Ovary (tissue), 7 donors: ENCODE measurements at regions not wholly inside any gene's neighbourhood (a gene's known extent, or its start where the extent isn't known, plus 50 kb on each side); places are given as distances from the start of the nearest gene placed in this dataset.

Experiments
- DNase-seq, 5 donors: peaks; one replicate each; pipeline ENCODE4 v3.0.0-alpha.2; 2019 to 2020
- H3K27ac ChIP-seq, 2 donors: fragments of 200-600 bp; one replicate each; pipeline versions ENCODE4 v1.5.1 to v1.8.0; 2019 to 2022
- H3K27me3 ChIP-seq: fragments of 200-600 bp; one replicate; pipeline ENCODE4 v1.8.0; 2022
- H3K36me3 ChIP-seq: fragments of 200-600 bp; sonication (generic); one replicate; pipeline ENCODE4 v1.5.1; 2019
- H3K4me1 ChIP-seq: one replicate; pipeline ENCODE4 v1.8.1; 2013; ENCODE audit warnings: mild to moderate bottlenecking, moderate library complexity; ENCODE audit not compliant: insufficient read depth
- H3K4me3 ChIP-seq: fragments of 200-600 bp; sonication (generic); one replicate; pipeline ENCODE4 v1.5.1; 2017
- H3K9me3 ChIP-seq, 2 donors: fragments of 200-600 bp in 1 of 2; sonication (generic) in 1 of 2; one replicate each; pipeline versions ENCODE4 v1.5.1 to v1.8.1; 2013 to 2019; ENCODE audit warnings: mild to moderate bottlenecking in 1 of 2, moderate library complexity in 1 of 2
- EP300 ChIP-seq: sonication (generic); formaldehyde crosslinking; IDR thresholded peaks from one replicate; pipeline ENCODE4 v1.6.1; 2017; ENCODE audit warnings: antibody characterized with exemption
- POLR2A ChIP-seq: fragments of 450-650 bp; IDR thresholded peaks from one replicate; pipeline ENCODE4 v1.6.1; 2017; ENCODE audit warnings: antibody characterized with exemption, mild to moderate bottlenecking, moderate library complexity
- WGBS, 3 donors: extraction: QIAGEN DNeasy Blood & Tissue Kit in 1 of 3; methylation state at CpG; one replicate each; pipeline versions ENCODE4 v1.1.5 to v1.1.7; 2013 to 2017; 5-methylcytosine and 5-hydroxymethylcytosine counted together
- intact Hi-C, 4 donors: fragments of 100-400 bp; cut with DNase I; formaldehyde crosslinking; loops; one replicate each; pipeline versions ENCODE4 v1.11.0 to v1.15.1; 2022 to 2023
- TF ChIP-seq, protein P1 (sequence below), 3 donors: fragments of 450-650 bp in 2 of 3; fragments of 200-600 bp in 1 of 3; IDR thresholded peaks; one replicate each; pipeline versions ENCODE4 v1.5.1 to v1.8.0; 2016 to 2022; ENCODE audit warnings: antibody characterized with exemption in 3 of 3, mild to moderate bottlenecking in 1 of 3
- donor health status: DM: no; HTN: no; CAD: no; lungs with moderate emphysema.
- donor health status: DM: no; HTN: no; CAD: no.
- donor health status: Bipolar disorder and iron deficiency.
- donor health status: DM: no; HTN: no; CAD: no.
- donor health status: DM: yes; HTN: yes; CAD: no.

DNA sequence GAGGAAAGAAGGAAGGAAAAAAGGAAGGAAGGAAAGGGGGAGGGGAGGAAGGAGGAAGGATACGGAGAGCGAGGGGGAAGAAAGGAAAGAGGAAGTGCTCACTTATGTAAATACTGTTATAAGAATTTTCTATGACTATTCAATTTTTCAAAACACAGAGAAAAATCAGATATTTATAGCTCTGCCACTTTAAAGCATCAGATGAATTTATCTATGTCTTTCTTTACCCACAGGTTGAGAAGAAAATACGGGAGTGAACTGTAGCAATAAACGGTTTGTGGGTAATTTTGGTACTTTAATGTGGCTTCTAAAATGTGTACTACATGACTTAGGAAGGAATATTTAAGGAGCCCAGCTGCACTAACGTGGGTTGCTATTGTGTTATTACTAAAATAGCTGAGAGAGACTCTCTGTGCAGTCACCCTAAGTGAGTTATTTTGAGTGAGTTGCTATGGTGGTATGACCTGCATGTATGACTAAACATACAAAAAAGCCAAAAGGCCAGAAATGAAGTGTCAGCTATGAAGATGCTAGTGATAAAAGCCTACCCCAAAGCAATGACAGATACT, 225.5 kb downstream of the SOD2 start:
- Histone ChIP-seq H3K36me3 (no peaks in the 10 kb centered on the region), H3K4me3 (no peak overlapping the region)
- intact Hi-C loops = no loop called here

DNA sequence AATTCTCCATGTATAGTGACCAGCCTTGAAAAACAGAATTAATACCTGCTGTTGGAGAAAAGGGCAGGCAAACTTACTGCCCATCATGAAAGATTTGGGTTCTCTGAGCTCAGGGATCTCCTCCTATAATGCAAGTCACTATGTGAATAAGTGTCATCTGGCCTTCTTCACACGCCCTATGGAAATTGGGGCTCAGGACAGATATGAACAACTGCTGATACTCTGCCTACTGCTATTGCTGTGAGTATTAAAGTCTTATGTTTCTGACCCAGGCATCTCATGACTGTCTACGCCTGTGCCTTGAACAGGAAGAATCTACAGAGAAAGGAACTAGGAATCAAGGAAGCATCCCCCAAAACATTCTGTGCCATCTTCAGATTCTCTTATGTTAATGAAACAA, 226.1 kb downstream of the SOD2 start:
- Histone ChIP-seq H3K4me1 (no peaks in the 10 kb centered on the region), H3K9me3 (no peaks in the 10 kb centered on the region), H3K36me3 (no peaks in the 10 kb centered on the region), H3K4me3 (no peak overlapping the region), H3K27me3 (no peaks in the 10 kb centered on the region), H3K27ac (no peak overlapping the region)
- intact Hi-C loops = no loop called here
- no peak for DNase-seq
- 54 to 97% (median 72%) methylated on average over 2 of the region's 2 CpGs for WGBS, 3 donors
- TF ChIP-seq, protein P1, sequence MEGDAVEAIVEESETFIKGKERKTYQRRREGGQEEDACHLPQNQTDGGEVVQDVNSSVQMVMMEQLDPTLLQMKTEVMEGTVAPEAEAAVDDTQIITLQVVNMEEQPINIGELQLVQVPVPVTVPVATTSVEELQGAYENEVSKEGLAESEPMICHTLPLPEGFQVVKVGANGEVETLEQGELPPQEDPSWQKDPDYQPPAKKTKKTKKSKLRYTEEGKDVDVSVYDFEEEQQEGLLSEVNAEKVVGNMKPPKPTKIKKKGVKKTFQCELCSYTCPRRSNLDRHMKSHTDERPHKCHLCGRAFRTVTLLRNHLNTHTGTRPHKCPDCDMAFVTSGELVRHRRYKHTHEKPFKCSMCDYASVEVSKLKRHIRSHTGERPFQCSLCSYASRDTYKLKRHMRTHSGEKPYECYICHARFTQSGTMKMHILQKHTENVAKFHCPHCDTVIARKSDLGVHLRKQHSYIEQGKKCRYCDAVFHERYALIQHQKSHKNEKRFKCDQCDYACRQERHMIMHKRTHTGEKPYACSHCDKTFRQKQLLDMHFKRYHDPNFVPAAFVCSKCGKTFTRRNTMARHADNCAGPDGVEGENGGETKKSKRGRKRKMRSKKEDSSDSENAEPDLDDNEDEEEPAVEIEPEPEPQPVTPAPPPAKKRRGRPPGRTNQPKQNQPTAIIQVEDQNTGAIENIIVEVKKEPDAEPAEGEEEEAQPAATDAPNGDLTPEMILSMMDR (IDR thresholded peaks at IDR 0.05) = no peak
- TF ChIP-seq POLR2A (no peak), EP300 (no peak)

More for the DNA sequence above, 225.5 kb downstream of the SOD2 start:
- no peak for DNase-seq
- 50 to 59% (median 58%) methylated on average over 5 of the region's 5 CpGs for WGBS, 3 donors
- H3K27me3 ChIP-seq = no peaks in the 10 kb centered on the region
- no peak overlapping the region for H3K27ac ChIP-seq
- no peaks in the 10 kb centered on the region for H3K4me1 ChIP-seq
- TF ChIP-seq EP300 = no peak
- no peak for TF ChIP-seq POLR2A
- TF ChIP-seq, protein P1 (IDR thresholded peaks at IDR 0.05) = no peak
- H3K9me3 ChIP-seq = no peaks in the 10 kb centered on the region

GRCh38 chr6:159464816-159465215, 228.2 kb downstream of the SOD2 start:
- H3K4me3 ChIP-seq = no peak overlapping the region
- DNase-seq = no peak
- no peaks in the 10 kb centered on the region for H3K27me3 ChIP-seq
- H3K27ac ChIP-seq = no peak overlapping the region
- H3K9me3 ChIP-seq = no peaks in the 10 kb centered on the region
- intact Hi-C loops = no loop called here
- TF ChIP-seq, protein P1 (IDR thresholded peaks at IDR 0.05) = no peak
- TF ChIP-seq POLR2A (no peak), EP300 (no peak)
- 18 to 36% (median 28%) methylated on average over 9 of the region's 9 CpGs for WGBS, 3 donors
- no peaks in the 10 kb centered on the region for H3K36me3 ChIP-seq
- no peaks in the 10 kb centered on the region for H3K4me1 ChIP-seq

GRCh38 chr6:159463119-159463829, 229.8 kb downstream of the SOD2 start:
- TF ChIP-seq, protein P1 (IDR thresholded peaks at IDR 0.05) = no peak
- TF ChIP-seq POLR2A = no peak
- no peak for TF ChIP-seq EP300
- intact Hi-C loops = no loop called here
- DNase-seq = no peak

More at GRCh38 chr6:159463119-159463829, 229.8 kb downstream of the SOD2 start:
- no peaks in the 10 kb centered on the region for H3K4me1 ChIP-seq
- no peak overlapping the region for H3K27ac ChIP-seq
- H3K4me3 ChIP-seq = no peak overlapping the region
- 85 to 91% (median 86%) methylated on average over 22 of the region's 22 CpGs for WGBS, 3 donors
- no peaks in the 10 kb centered on the region for H3K27me3 ChIP-seq
- no peaks in the 10 kb centered on the region for H3K36me3 ChIP-seq
- no peaks in the 10 kb centered on the region for H3K9me3 ChIP-seq
